WI38 (cell line): ENCODE measurements at regions not wholly inside any gene's neighbourhood (a gene's known extent, or its start where the extent isn't known, plus 50 kb on each side); places are given as distances from the start of the nearest gene placed in this dataset.
"Not testable (repeated sequence)": the region's sequence is repeated elsewhere in the genome, so short reads cannot be mapped to it uniquely, and the experiment has no call there.

ENCODE experiments used
- H3K4me3 ChIP-seq: 2 replicates; pipeline ENCODE4 v1.5.1; 2011; ENCODE audit warnings: low read depth, mild to moderate bottlenecking, control low read depth, low read length
- TF ChIP-seq, protein P1 (sequence below): IDR thresholded peaks from 2 replicates; pipeline ENCODE4 v1.5.1; 2012; ENCODE audit warnings: low read depth, mild to moderate bottlenecking, control low read depth, low read length

DNA sequence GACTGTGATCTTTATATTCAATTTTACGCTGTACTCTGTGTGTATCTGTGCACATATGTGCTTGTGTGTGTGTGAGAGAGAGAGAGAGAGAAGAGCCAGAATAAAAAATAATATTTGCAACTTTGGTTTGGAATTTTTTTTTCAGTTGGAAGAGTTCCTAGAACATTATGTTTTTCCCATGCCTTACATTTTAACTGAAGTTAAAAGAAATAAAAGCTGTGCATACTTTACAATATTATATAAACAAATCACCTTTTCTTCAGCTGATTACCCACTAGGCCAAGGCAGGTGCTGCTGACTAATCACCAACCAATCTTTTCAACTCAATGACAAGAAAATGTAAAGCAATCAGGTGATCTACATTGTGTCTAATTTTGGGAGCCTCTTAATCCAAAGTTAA lies 366.3 kb downstream of the NYAP2 start:
- H3K4me3 ChIP-seq = no peak overlapping the region
- TF ChIP-seq, protein P1, sequence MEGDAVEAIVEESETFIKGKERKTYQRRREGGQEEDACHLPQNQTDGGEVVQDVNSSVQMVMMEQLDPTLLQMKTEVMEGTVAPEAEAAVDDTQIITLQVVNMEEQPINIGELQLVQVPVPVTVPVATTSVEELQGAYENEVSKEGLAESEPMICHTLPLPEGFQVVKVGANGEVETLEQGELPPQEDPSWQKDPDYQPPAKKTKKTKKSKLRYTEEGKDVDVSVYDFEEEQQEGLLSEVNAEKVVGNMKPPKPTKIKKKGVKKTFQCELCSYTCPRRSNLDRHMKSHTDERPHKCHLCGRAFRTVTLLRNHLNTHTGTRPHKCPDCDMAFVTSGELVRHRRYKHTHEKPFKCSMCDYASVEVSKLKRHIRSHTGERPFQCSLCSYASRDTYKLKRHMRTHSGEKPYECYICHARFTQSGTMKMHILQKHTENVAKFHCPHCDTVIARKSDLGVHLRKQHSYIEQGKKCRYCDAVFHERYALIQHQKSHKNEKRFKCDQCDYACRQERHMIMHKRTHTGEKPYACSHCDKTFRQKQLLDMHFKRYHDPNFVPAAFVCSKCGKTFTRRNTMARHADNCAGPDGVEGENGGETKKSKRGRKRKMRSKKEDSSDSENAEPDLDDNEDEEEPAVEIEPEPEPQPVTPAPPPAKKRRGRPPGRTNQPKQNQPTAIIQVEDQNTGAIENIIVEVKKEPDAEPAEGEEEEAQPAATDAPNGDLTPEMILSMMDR = no peak

DNA sequence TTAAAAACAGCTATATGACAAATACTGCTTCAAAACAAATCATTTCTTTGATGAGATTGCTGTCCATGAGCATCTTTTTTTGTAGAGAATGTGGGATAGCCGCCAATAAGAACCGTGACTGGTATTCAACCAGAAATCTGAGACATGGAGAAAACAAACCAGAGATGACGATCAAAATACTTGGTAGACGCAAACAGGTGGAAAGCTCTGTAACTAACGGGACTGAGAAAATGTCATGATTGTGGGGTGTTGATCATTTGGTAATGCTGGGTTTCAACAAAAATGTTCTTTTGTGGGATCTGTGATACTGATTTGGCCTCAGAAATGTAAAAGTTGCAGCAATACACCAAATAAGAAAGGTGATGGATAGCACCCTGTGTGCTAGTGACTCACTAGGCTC lies 364.8 kb downstream of the NYAP2 start:
- TF ChIP-seq, protein P1 = no peak
- H3K4me3 ChIP-seq = no peak overlapping the region

DNA sequence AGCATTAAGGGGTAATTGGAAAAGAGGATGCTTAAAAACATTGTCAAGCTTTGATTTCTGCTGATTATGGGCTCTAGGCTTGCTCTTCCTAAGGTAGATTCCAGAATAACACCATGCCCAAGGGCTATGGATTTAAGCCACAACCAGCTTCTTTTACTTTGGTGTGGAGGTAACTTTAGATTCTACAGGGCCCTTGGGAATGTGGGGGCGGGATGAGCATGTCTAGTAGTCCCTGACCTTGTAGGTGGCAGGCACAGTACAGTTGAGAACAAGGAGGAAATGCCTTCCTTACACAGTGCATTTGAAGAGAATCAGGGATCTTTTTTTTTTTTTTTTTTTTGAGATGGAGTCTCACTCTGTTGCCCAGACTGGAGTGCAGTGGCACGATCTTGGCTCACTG lies 364.2 kb downstream of the NYAP2 start:
- no peak overlapping the region for H3K4me3 ChIP-seq
- TF ChIP-seq, protein P1 = no peak

DNA sequence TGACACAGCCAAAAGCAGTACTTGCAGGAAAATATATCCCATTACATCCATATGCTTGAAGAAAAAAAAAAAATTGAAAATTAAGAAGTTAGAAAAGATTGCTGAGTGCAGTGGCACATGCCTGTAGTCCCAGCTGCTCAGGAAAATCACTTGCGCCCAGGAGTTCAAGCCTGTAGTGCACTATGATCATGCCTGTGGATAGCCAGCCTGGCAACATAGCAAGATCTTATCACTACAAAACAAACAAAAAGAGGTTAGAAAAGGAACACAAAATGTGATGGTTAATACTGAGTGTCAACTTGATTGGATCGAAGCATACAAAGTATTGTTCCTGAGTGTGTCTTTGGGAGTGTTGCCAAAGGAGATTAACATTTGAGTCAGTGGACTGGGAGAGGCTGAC lies 361.9 kb downstream of the NYAP2 start:
- H3K4me3 ChIP-seq = no peak overlapping the region
- TF ChIP-seq, protein P1 = no peak

DNA sequence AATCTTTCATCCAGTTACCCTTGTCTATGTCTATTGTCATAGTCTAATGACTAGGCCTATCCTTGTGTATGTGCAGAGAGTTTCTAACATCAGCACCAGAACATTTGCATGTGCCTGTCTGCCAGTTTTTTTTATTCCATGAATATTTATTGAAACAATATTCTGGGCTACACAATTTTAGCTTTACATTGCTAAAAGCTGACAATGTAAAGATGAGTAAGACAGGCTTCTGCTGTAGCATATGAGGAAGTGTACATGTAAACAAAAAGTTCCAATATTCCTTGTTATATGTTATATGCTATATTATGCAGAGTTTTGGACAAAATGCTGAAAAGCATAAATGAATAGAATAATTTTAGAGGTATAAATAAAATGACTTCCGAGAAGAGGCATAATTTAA lies 357.7 kb downstream of the NYAP2 start:
- no peak overlapping the region for H3K4me3 ChIP-seq
- TF ChIP-seq, protein P1 = no peak

DNA sequence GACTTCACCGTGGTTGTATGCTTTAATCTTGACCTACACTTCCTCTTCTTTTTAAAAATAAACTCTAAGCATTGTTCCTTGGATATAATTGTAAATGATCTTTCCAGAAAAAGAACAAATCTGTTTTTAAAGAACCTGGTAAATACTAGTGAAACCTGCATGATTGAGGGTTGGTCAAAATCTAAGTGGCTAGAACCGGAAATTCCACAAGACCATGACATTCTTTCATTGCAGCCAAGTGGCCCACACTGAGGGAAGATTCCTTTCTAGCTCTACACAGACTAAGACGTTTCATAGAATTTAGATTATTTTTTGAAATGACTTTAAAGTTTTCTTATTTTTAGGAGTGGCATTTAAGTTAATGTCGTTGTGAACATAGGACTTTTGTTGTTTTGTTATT lies 356.7 kb downstream of the NYAP2 start:
- no peak overlapping the region for H3K4me3 ChIP-seq
- TF ChIP-seq, protein P1 = no peak

DNA sequence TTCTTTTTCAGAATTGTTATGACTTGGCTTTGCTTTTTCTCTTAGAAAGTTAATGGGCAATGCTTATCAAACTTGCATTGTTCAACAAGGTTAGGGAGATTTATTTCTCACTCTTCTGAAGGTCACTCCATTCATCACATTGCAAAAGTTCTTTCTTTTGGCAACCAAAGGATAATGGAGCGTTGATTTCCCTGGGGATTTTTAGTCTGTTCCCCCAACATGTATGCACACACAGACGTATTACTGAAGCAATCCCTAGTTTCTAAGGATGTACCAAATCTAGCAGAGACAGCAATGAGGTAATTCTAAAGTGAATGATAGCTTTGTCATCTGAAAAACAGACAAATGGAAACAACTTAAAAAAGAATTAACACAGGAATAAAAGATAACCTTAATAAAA lies 349.1 kb downstream of the NYAP2 start:
- TF ChIP-seq, protein P1 = no peak
- no peak overlapping the region for H3K4me3 ChIP-seq

DNA sequence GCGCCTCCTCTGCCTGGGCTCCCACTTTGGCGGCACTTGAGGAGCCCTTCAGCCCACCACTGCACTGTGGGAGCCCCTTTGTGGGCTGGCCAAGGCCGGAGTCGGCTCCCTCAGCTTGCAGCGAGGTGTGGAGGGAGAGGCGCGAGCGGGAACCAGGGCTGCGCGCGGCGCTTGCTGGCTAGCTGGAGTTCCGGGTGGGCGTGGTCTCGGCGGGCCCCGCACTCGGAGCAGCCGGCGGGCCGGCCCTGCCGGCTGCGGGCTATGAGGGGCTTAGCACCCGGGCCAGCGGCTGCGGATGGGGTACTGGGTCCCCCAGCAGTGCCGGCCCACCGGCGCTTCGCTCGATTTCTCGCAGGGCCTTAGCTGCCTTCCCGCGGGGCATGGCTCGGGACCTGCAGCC lies 344.5 kb downstream of the NYAP2 start:
- not testable (repeated sequence) for H3K4me3 ChIP-seq
